ENCODE measurements at regions not wholly inside any gene's neighbourhood (a gene's known extent, or its start where the extent isn't known, plus 50 kb on each side); places are given as distances from the start of the nearest gene placed in this dataset.
"Not testable (repeated sequence)": the region's sequence is repeated elsewhere in the genome, so short reads cannot be mapped to it uniquely, and the experiment has no call there.

DNA sequence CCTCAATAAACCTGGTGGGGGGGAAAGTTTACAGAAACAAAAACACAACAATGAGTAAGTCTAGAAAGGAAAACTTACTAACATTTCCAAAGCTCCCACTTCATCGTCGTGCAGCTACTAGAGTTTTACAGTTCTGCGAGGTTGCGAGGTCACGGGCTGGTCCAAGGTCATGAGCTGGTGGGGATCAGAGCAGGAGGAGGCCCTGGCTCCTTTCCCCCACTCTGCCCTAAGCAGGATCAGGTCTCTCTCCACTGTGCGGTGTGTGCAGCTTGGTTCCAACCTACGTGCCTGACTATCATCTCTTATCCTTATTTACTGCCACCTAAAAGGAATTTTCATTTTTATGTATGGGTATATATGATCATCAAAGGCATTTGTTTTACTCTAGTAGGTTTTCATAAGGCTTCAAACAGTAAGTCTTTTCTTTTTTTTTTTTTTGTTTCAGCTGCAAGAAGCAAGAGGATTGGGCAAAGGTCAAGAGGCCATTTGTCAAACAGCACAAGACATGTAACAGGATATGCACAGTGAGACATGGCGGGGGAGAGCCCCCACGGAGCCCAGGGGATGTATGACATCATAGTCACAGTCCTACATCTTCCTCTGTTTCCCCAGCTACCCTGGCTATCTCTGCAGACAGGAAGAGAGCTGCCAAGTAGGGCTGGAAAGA, 76.6 kb upstream of the POMP start:
- peaks cover 22% of the 10 kb centered on the region for H3K4me1 Mint-ChIP-seq (ENCODE audit: low read depth)
- peak overlapping the region; percentile 62 for H3K27ac Mint-ChIP-seq
- no peaks in the 10 kb centered on the region for H3K27me3 Mint-ChIP-seq
- no peaks in the 10 kb centered on the region for H3K9me3 Mint-ChIP-seq
- no peaks in the 10 kb centered on the region for H3K36me3 Mint-ChIP-seq (ENCODE audit: low read depth)
- peak overlapping the region; percentile 15 for H3K4me3 Mint-ChIP-seq

DNA sequence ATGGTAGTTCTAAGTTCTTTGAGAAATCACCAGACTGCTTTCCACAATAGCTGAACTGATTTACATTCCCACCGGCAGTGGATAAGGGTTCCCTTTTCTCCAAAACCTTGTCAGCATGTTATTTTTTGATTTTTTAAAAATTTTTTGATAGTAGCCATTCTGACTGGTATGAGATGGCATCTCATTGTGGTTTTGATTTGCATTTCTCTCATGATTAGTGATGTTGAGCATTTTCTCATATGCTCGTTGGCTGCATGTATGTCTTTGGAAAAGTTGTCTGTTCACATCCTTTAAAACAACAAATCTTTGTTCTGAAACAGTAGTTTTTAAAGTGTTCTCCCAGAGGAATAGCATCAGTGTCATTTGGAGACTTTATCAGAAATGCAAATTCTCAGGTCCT, 77.5 kb upstream of the POMP start:
- peaks cover 22% of the 10 kb centered on the region for H3K4me1 Mint-ChIP-seq (ENCODE audit: low read depth)
- H3K27me3 Mint-ChIP-seq = peaks cover 1% of the 10 kb centered on the region
- H3K27ac Mint-ChIP-seq = no peak overlapping the region
- no peaks in the 10 kb centered on the region for H3K36me3 Mint-ChIP-seq (ENCODE audit: low read depth)
- no peaks in the 10 kb centered on the region for H3K9me3 Mint-ChIP-seq
- no peak overlapping the region for H3K4me3 Mint-ChIP-seq

DNA sequence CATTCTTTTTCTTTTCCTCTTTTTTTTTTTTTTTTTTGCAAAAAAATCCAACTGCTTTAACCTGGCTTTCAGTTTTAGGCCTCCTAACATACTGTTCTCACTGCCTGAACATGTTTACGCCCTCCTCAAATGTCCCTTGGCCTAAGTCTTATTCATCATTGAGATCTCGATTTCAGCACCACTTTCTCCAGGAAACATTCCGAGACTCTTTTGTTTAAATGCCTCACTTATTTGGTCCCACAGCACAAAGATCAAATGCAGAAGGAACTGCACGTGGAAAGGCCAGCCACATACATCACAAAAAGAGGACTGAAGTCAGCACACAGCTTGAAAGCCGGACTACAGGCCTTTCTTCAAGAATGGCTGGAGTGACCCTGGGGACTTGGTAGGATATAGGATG, 79.2 kb upstream of the POMP start:
- no peaks in the 10 kb centered on the region for H3K36me3 Mint-ChIP-seq (ENCODE audit: low read depth)
- H3K9me3 Mint-ChIP-seq = no peaks in the 10 kb centered on the region
- H3K27ac Mint-ChIP-seq = no peak overlapping the region
- H3K27me3 Mint-ChIP-seq = peaks cover 4% of the 10 kb centered on the region
- H3K4me1 Mint-ChIP-seq (ENCODE audit: low read depth) = peaks cover 15% of the 10 kb centered on the region
- no peak overlapping the region for H3K4me3 Mint-ChIP-seq

DNA sequence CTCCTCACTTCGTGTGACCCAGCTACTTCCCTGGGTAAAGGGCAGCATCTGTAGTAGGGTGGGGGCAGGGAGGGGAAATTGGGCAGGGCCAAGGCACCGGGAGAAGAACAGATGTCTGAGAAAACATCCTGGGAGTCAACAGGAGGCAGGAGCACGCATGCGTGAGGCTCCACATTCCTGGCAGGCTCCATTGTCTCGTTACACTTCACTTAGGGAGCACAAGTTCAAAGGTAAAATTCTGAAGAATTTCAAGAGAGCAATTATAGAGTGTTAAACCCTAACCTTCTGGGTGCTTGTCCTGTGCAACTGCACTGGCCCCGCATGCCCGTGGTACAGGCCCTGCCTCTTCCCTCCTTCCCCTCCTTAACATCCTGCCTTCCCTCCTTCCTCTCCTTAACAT, 79.6 kb upstream of the POMP start:
- Mint-ChIP-seq H3K27me3 (peaks cover 4% of the 10 kb centered on the region), H3K4me1 (ENCODE audit: low read depth) (peaks cover 19% of the 10 kb centered on the region), H3K36me3 (ENCODE audit: low read depth) (no peaks in the 10 kb centered on the region), H3K27ac (no peak overlapping the region), H3K9me3 (no peaks in the 10 kb centered on the region), H3K4me3 (no peak overlapping the region)

DNA sequence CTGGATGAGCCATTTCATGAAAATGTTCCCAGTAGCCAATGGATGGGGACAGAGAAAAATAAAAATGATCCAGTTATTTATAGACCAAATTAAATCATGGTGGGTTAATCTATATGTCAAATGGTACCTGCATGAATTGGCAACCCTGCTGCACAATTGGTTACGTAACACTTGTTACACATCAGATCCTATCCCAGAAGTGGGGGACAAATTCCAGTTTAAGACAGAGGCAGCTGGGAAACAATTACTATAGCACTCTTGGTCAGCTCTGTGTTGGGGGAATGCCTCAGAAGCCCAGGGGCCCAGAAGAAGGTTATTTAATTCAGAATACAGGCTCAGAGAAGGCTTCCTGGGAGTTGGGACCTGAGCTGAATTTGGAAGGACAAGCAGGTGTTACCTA, 81.1 kb upstream of the FLT1 start:
- no peaks in the 10 kb centered on the region for H3K36me3 Mint-ChIP-seq (ENCODE audit: low read depth)
- peaks cover 4% of the 10 kb centered on the region for H3K27me3 Mint-ChIP-seq
- H3K27ac Mint-ChIP-seq = no peak overlapping the region
- H3K4me3 Mint-ChIP-seq = no peak overlapping the region
- H3K4me1 Mint-ChIP-seq (ENCODE audit: low read depth) = peaks cover 12% of the 10 kb centered on the region
- no peaks in the 10 kb centered on the region for H3K9me3 Mint-ChIP-seq

DNA sequence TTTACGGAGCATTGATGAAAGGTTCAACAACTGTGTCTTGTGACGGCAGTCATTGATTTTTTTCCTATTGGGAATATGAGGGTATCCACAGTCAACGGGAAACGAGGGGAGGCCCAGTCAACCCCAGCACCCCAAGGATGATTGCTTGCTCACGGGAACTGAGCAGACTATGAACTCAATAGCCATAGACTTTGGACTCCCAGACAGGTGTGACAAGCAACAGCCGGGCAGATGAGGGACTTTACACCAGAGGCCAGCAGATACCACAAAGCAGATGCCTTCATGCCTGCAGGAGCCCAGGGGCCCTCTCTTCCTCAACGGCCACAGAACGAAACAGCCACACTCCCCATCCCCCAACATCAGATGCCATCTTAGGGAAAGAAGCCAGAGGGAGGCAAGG, 80.3 kb upstream of the FLT1 start:
- Mint-ChIP-seq H3K36me3 (ENCODE audit: low read depth) (no peaks in the 10 kb centered on the region), H3K4me3 (no peak overlapping the region), H3K27ac (peak overlapping the region; percentile 5), H3K4me1 (ENCODE audit: low read depth) (peaks cover 12% of the 10 kb centered on the region), H3K27me3 (peaks cover 4% of the 10 kb centered on the region), H3K9me3 (no peaks in the 10 kb centered on the region)

DNA sequence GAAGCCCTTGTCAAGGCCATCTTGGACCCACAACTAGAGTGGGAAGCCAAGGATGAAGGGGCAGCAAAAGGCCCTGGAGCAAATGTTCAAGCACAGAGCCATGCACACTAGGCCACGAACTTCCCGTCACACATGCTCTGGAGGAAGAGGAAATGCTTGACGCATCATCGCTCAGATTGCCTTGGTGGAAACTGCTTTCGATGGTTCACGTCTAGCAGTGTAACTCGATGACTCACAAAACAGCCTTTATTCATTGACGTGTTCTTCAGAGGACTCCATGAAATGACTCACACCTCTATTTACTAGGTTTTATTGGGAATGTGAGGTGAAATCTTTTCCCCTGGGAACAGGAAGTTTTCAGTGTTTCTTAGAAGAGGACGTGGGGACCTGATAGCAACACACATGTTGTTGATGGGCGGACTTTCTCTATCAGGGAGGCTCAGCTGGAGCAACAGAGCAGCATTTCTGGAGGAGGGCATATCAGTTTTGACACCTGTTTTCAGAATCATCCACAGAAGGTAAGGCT, 79.8 kb upstream of the FLT1 start:
- Mint-ChIP-seq H3K4me3 (no peak overlapping the region), H3K4me1 (ENCODE audit: low read depth) (peaks cover 12% of the 10 kb centered on the region), H3K27ac (peak overlapping the region; percentile 76), H3K36me3 (ENCODE audit: low read depth) (no peaks in the 10 kb centered on the region), H3K9me3 (no peaks in the 10 kb centered on the region), H3K27me3 (peaks cover 4% of the 10 kb centered on the region)

DNA sequence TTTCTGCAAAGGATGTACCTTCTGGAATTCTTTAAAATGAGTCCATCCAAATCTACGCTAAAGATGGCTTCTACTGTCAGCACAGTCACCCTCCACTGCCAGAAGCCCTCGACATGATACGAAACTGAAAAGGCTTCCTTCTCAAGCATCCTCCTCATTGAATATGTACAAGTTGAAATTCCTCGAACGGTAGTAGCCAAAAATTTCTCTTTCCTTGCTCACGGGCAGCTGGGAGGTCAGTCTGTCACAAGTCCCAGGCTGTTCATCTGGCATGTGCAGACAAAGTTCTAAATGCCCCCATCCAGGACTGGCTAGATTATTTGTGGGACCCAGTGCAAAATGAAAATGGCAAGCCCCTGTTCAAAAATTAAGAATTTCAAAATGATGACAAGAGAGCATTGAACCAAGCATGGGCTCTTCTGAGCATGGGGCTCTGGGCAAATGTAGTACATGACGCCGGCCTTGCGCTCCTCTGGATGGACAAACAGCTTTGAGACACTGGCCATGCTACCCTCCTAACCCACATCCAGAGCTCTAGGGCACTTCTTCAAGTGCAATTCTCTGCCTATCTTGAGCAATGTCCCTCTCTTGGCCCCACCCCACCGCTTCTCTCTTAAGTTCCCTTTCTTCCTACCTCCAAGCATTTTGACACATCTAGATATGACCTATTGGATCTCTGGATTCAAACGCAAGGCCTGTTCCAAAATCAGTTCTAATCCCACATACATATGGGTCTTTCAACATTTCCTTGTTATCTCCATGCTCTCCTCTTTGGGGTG, 78.9 kb upstream of the FLT1 start:
- H3K9me3 Mint-ChIP-seq = no peaks in the 10 kb centered on the region
- H3K4me3 Mint-ChIP-seq = no peak overlapping the region
- peaks cover 12% of the 10 kb centered on the region for H3K4me1 Mint-ChIP-seq (ENCODE audit: low read depth)
- no peak overlapping the region for H3K27ac Mint-ChIP-seq
- no peaks in the 10 kb centered on the region for H3K36me3 Mint-ChIP-seq (ENCODE audit: low read depth)
- H3K27me3 Mint-ChIP-seq = peaks cover 7% of the 10 kb centered on the region

DNA sequence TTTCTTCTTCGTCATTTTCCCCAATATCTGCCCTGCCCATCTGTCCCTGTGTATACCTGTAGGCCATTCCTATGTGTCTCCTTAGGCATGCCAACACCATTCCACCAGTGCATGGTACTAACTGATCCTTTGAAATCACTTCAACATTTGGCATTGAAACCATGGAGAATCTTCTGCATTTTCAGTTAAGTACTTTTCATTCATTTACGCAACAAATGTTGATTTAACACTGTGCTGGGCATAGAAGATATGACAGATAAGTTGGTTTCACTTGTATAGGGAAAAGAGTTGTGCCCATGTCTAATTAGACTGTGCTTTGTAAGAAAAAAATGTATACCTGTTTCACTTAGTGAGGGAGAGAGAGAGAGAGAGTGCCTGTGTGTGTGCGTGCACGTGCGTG, 77.9 kb upstream of the FLT1 start:
- H3K27ac Mint-ChIP-seq = no peak overlapping the region
- peaks cover 8% of the 10 kb centered on the region for H3K27me3 Mint-ChIP-seq
- H3K4me1 Mint-ChIP-seq (ENCODE audit: low read depth) = peaks cover 12% of the 10 kb centered on the region
- no peaks in the 10 kb centered on the region for H3K9me3 Mint-ChIP-seq
- no peaks in the 10 kb centered on the region for H3K36me3 Mint-ChIP-seq (ENCODE audit: low read depth)
- H3K4me3 Mint-ChIP-seq = no peak overlapping the region

DNA sequence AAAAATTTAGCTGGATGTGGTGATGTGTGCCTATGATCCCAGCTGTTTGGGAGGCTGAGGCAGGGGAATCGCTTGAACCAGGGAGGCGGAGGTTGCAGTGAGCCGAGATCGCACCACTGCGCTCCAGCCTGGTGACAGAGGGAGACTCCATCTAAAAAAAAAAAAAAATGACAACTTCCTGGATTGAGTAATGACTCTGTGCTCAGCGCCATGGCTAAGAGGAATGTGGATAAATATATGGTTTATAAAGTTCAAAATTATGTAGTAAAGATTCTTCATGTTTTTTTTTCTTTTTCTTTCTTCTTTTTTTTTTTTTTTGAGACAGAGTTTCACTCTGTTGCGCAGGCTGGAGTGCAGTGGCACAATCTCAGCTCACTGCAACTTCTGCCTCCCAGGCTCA, 75.4 kb upstream of the FLT1 start:
- not testable (repeated sequence) for H3K27ac Mint-ChIP-seq

DNA sequence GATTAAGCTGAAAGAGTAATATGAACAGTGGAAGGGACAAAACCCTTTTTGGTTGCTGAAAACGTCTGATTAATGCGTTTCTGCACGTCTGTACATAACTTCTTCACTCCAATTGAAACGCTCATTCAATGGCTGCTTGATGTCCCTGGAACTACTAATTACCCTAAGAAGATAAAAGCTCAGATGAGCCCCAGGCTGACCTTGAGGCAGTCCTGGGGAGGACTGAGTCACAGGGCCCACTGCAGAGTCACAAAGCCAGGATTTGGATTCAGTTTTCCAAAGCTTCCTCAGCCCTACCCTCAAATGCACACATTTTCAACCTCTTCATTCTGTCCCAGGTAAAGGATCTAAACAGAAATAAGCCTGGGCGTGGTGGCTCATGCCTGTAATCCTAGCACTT, 75.0 kb upstream of the FLT1 start:
- Mint-ChIP-seq H3K27me3 (peaks cover 8% of the 10 kb centered on the region), H3K4me3 (no peak overlapping the region), H3K9me3 (no peaks in the 10 kb centered on the region), H3K36me3 (ENCODE audit: low read depth) (no peaks in the 10 kb centered on the region), H3K4me1 (ENCODE audit: low read depth) (peaks cover 9% of the 10 kb centered on the region), H3K27ac (no peak overlapping the region)

More for the DNA sequence above, 75.4 kb upstream of the FLT1 start:
- not testable (repeated sequence) for H3K27me3 Mint-ChIP-seq; H3K4me3 Mint-ChIP-seq; H3K36me3 Mint-ChIP-seq (ENCODE audit: low read depth); H3K9me3 Mint-ChIP-seq
- peaks cover 12% of the 10 kb centered on the region for H3K4me1 Mint-ChIP-seq (ENCODE audit: low read depth)

DNA sequence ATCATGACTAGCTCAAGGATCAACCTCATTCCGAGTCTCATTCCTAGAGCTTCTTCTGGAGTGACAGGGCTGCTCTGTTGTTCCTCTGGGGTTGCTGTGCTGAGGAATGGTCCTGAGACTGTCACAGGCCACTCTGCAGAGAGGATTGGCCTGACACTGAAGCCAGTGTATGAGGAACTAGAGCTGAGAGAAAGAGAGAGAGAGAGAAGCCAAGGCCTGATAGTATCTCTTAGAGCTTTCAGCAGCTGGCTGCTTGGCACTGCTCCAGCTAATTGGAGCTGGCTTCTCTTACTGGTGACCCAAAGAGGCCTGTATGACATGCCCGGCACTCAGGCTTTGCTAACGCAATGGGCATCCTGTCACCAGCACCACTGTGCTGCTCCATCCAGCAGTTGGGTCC, 73.4 kb upstream of the FLT1 start:
- no peaks in the 10 kb centered on the region for H3K4me1 Mint-ChIP-seq (ENCODE audit: low read depth)
- H3K9me3 Mint-ChIP-seq = no peaks in the 10 kb centered on the region
- H3K27me3 Mint-ChIP-seq = peaks cover 8% of the 10 kb centered on the region
- no peak overlapping the region for H3K4me3 Mint-ChIP-seq
- no peak overlapping the region for H3K27ac Mint-ChIP-seq
- no peaks in the 10 kb centered on the region for H3K36me3 Mint-ChIP-seq (ENCODE audit: low read depth)

DNA sequence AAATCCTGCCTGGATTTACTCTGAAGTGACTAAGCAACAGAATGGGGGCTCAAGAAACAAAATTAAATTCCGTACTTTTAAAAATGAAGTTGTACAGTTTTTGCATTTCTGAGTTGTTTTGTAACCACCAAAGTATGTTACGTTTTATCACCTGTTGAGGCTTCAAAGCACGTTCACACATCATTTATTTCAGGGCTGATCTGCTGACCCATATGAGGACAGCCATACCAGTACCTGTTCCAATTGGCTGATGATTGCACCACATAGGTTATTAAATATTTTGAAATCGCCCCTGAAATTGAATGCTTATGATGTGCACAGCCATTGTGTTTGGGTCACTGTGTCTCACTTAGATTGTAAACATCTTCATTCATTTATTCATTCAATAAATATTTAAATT, 72.0 kb upstream of the FLT1 start:
- Mint-ChIP-seq H3K9me3 (no peaks in the 10 kb centered on the region), H3K4me1 (ENCODE audit: low read depth) (no peaks in the 10 kb centered on the region), H3K4me3 (no peak overlapping the region), H3K27ac (no peak overlapping the region), H3K36me3 (ENCODE audit: low read depth) (no peaks in the 10 kb centered on the region), H3K27me3 (peaks cover 8% of the 10 kb centered on the region)

DNA sequence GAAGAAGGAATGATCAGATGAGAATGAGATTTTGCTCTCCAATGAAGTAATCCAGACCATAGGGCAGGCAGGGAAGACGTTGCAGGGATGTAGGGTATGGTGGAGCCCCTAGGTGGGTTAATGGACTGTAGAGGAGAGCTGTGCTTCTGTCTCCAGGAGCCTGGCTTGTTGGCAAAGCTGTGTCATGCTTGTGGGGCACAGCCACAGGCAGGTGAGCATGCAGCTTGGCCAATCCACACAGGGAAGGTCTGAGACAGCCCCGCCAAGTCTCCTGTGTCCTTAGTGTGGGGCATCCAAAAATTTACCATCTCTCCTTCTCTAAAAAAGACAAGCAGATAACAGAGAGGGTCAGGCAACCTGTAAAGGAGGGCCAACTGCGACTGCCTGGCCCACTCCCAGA, 71.4 kb upstream of the FLT1 start:
- Mint-ChIP-seq H3K36me3 (ENCODE audit: low read depth) (no peaks in the 10 kb centered on the region), H3K27me3 (peaks cover 8% of the 10 kb centered on the region), H3K9me3 (no peaks in the 10 kb centered on the region), H3K27ac (no peak overlapping the region), H3K4me3 (no peak overlapping the region), H3K4me1 (ENCODE audit: low read depth) (no peaks in the 10 kb centered on the region)

DNA sequence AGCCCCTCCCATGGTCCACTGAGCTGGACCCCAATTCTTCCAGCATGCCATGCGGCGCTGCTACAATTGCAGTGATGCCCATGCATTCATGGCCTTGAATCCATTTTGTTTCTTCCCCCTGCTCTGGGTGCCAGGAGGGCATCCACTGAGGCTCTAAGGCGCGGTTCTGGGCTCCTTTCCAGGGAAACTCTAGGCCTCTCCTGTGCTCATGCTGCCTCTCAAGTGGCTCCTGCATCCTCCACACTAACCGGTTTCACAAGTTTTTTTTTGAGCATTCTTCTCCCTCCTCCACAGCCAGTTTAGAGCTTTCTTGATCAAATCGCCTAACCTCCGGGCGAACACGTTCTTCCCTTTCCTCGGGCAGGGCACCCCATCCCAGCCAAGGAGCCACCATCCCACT, 69.1 kb upstream of the FLT1 start:
- Mint-ChIP-seq H3K4me3 (no peak overlapping the region), H3K27me3 (peaks cover 7% of the 10 kb centered on the region), H3K9me3 (no peaks in the 10 kb centered on the region), H3K27ac (no peak overlapping the region), H3K36me3 (ENCODE audit: low read depth) (no peaks in the 10 kb centered on the region), H3K4me1 (ENCODE audit: low read depth) (no peaks in the 10 kb centered on the region)

DNA sequence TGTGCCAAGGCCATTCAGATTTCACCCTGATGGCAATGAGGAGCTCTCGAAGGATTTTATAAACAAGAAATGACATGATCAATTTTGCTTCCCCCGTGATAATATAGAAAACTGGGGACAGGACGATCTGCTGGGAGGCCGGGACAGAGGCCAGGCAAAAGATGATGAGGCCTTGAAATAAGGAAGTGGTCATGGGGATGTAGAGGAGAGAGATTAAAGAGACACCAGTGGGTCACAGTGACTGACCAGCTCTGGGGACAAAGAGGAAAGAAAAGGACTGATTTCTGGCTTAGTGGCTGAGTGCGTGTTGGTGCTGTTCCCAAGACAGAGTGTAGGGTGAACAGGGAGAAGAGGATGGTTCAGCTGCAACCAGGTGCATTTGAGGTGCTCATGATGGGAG, 68.7 kb upstream of the FLT1 start:
- Mint-ChIP-seq H3K27ac (no peak overlapping the region), H3K36me3 (ENCODE audit: low read depth) (no peaks in the 10 kb centered on the region), H3K4me3 (no peak overlapping the region), H3K4me1 (ENCODE audit: low read depth) (no peaks in the 10 kb centered on the region), H3K27me3 (peaks cover 4% of the 10 kb centered on the region), H3K9me3 (no peaks in the 10 kb centered on the region)
